CD1c-positive myeloid dendritic cell (primary cell): ENCODE measurements at regions not wholly inside any gene's neighbourhood (a gene's known extent, or its start where the extent isn't known, plus 50 kb on each side); places are given as distances from the start of the nearest gene placed in this dataset.

ENCODE experiments used
- DNase-seq: peaks from one replicate; pipeline ENCODE4 v3.0.0-alpha.2; 2016; ENCODE audit errors: extremely low spot score

DNA sequence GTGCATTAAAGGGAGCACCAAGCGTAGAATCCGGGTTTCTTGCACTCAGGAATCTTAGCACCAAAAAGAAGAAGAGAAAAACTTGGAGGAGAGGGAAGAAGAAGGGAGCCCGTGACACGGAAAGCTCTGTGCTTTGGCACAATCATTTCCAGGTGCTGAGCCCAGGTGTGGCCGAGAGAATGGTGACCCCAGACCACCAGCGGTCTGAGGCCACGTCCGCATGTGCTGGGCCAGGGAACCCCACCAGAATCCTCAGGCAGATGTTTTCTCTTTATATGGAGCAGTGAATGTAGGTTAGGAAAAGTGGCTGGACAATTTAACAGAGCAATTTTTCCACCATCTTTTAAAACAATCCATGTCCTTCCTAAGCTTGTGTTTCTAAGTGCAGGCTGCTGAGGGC, 520.9 kb downstream of the EPHA4 start:
- DNase-seq = no peak

GRCh38 chr2:221060376-221060775, 511.7 kb downstream of the EPHA4 start:
- DNase-seq = no peak

DNA sequence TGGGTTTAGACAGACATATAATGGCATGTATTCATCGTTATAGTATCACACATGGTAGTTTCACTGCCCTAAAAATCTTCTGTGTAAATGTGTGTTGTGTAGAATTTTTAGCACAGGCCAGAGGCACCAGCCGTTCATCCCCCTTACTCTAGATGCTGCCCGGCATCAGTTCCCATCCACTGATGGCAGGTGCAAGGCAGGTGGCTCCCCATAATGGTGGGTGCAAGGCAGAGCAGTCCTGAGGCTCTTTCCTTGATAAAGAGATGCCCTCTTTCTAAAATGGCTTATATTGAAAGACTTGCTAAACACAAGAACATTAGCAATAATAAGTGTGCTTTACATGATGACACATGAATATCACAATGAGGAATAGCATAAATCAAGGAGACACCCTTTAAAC, 508.5 kb downstream of the EPHA4 start:
- no peak for DNase-seq

- DNase-seq = no peak
Observed at GRCh38 chr2:221064058-221064854, 507.8 kb downstream of the EPHA4 start.

GRCh38 chr2:221064880-221065279, 507.2 kb downstream of the EPHA4 start:
- no peak for DNase-seq

- DNase-seq = no peak
Observed at GRCh38 chr2:221068123-221068522, 504.0 kb downstream of the EPHA4 start.

- no peak for DNase-seq
Observed at GRCh38 chr2:221070106-221070505, 502.0 kb downstream of the EPHA4 start.

GRCh38 chr2:221073326-221074049, 498.6 kb downstream of the EPHA4 start:
- DNase-seq = no peak

DNA sequence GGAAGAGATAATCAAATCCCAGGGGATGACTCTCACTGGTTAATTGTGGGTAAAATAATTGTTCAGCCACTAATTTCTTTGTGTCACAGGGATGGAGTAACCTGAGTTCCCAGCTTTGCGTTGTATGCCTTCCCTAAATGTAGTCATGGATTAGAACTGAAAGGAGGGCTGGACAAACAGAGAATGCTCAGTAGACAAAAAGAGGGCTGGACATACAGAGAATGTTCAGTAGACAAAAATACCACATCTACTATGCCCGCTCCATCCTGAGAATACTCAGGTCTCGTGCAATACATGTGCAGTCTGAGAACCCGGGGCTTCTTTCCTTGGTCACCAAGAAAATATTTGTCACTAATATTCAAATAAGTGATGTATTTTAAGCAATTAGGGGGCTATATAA, 497.9 kb downstream of the EPHA4 start:
- no peak for DNase-seq

- DNase-seq = no peak
Observed at GRCh38 chr2:221075203-221075602, 496.9 kb downstream of the EPHA4 start.

GRCh38 chr2:221077251-221077650, 494.9 kb downstream of the EPHA4 start:
- DNase-seq = no peak

DNA sequence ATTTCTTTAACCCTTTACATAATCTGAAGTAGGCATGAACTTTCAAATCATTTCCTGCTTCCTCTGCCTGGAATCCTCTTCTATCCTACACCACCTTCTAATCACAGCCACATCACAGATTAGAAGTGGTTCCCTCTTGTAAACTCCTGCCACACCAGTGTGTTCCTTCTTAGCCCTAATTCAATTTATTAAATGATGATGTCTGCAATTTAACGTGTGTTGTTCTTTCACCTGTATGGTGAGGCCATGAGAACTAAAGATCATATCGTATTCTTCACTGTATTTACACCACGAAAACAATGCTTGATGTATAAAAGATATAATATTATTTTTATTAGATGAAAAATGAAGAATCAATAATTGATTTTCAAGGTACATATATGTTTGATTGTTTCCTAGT, 494.3 kb downstream of the EPHA4 start:
- DNase-seq = no peak

DNA sequence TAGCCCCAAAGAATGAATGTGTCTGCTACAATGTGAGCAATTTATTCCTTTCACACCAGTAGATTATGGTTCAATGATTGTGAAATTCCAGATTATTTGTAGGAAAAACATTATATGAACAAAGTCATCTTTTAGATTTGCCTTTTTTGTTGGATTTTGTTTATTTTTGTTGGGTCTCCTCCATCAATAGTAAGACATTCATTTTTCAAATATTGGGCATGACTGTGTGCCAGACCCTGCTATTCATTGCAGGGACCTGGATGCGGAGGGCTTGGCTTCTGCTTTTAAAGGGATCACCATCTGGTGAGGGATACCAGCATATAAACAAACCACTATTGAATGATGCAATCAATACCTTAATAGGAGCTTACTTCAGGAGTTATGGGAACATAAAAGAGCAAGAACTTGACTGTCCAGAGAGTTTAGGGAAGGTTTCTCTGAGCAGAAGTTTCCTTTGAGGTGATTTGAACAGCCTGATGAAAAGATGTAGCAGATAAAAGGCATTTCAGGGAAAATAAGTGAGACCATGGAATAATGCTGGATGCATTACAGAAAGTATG, 486.7 kb downstream of the EPHA4 start:
- DNase-seq = no peak

DNA sequence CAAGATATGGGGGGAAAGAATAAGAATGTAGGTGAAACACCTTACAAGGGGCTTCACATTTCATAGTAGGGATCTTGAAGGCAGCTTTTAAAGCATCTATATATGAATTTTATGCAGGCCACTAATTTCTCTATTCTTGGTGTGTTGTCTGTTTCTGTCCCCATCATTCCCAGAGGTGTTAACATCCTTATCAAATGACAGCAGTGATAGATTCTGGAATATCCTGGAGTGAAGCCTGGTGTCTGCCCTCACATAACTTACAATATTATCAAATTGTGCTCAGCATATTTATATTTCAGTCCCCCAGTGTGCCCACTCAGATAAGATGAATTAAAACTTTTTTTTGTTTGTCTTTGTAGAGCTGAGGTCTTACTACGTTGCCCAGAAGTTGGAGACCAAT, 486.2 kb downstream of the EPHA4 start:
- no peak for DNase-seq

GRCh38 chr2:221087779-221088178, 484.3 kb downstream of the EPHA4 start:
- DNase-seq = no peak

DNA sequence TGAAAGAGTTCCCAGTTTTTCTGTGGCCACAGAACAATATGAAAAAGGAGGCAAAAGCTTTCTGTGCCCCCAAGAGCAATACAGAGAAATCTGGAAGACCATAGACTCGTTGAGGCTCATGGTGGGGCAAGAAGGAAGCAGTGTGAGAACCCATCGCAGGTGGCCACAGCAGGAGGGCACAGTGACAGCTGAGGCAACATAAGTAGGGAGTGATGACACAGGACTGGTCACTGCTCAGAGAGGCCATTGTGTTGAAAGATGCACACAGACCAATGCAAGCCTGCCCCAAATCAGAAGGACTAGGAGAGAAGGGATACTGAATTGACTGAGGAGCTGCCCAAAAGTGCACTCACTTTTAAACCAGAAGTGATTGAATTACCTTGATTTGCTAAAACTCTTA, 483.6 kb downstream of the EPHA4 start:
- DNase-seq = no peak

GRCh38 chr2:221095356-221095755, 476.7 kb downstream of the EPHA4 start:
- no peak for DNase-seq

GRCh38 chr2:221096706-221097567, 475.2 kb downstream of the EPHA4 start:
- no peak for DNase-seq

GRCh38 chr2:221097568-221097915, 474.6 kb downstream of the EPHA4 start:
- DNase-seq = no peak

- no peak for DNase-seq
Observed at GRCh38 chr2:221097949-221098348, 474.2 kb downstream of the EPHA4 start.

GRCh38 chr2:221100467-221101089, 471.5 kb downstream of the EPHA4 start:
- no peak for DNase-seq
